ENCODE measurements at regions not wholly inside any gene's neighbourhood (a gene's known extent, or its start where the extent isn't known, plus 50 kb on each side); places are given as distances from the start of the nearest gene placed in this dataset.

GRCh38 chr18:39485696-39486095 lies 1920.1 kb upstream of the CELF4 start:
- TF ChIP-seq CTCF (IDR thresholded peaks at IDR 0.05), result no peak
- TF ChIP-seq POLR2AphosphoS5 (IDR thresholded peaks at IDR 0.05), result no peak
- no peak for TF ChIP-seq POLR2A (IDR thresholded peaks at IDR 0.05)
